Astrocyte (in vitro differentiated cells and primary cell): ENCODE measurements at regions not wholly inside any gene's neighbourhood (a gene's known extent, or its start where the extent isn't known, plus 50 kb on each side); places are given as distances from the start of the nearest gene placed in this dataset.

Source experiments
- DNase-seq: peaks from one replicate; pipeline ENCODE4 v3.0.0-alpha.2; 2010; ENCODE audit warnings: low read depth
- FAIRE-seq: peaks from 2 replicates; lab custom pipeline; 2011; peaks lifted over from hg19 to GRCh38; lab: Jason Lieb, UNC
- H2AFZ ChIP-seq: 2 replicates; pipeline ENCODE4 v1.6.0; 2012; ENCODE audit warnings: low read depth, low read length, inconsistent platforms
- H3K27ac ChIP-seq: 2 replicates; pipeline ENCODE4 v1.5.1; 2011; ENCODE audit warnings: low read depth, low read length, inconsistent platforms
- H3K27me3 ChIP-seq: 2 replicates; pipeline ENCODE4 v1.6.0; 2011; ENCODE audit warnings: low read length, inconsistent platforms; ENCODE audit not compliant: insufficient read depth
- H3K36me3 ChIP-seq: 2 replicates; pipeline ENCODE4 v1.5.1; 2011; ENCODE audit warnings: low read length, inconsistent platforms; ENCODE audit not compliant: insufficient read depth
- H3K4me1 ChIP-seq: 2 replicates; pipeline ENCODE4 v1.5.1; 2011; ENCODE audit warnings: low read length, inconsistent platforms; ENCODE audit not compliant: insufficient read depth
- H3K4me2 ChIP-seq: 2 replicates; pipeline ENCODE4 v1.6.0; 2012; ENCODE audit warnings: low read length, inconsistent platforms
- H3K4me3 ChIP-seq: 2 replicates; pipeline ENCODE4 v1.5.1; 2011; ENCODE audit warnings: low read depth, mild to moderate bottlenecking, low read length, inconsistent platforms; ENCODE audit not compliant: insufficient read depth
- H3K79me2 ChIP-seq: 2 replicates; pipeline ENCODE4 v1.6.0; 2012; ENCODE audit warnings: mild to moderate bottlenecking, low read length, inconsistent platforms; ENCODE audit not compliant: insufficient read depth
- H3K9ac ChIP-seq: 2 replicates; pipeline ENCODE4 v1.6.0; 2012; ENCODE audit warnings: mild to moderate bottlenecking, low read length, inconsistent platforms
- H3K9me3 ChIP-seq: 2 replicates; pipeline ENCODE4 v1.5.1; 2012; ENCODE audit warnings: low read depth, mild to moderate bottlenecking, low read length, inconsistent platforms; ENCODE audit not compliant: insufficient read depth
- H4K20me1 ChIP-seq: 2 replicates; pipeline ENCODE4 v1.6.0; 2012; ENCODE audit warnings: low read length, inconsistent platforms; ENCODE audit not compliant: insufficient read depth
- H3K27ac Mint-ChIP-seq: one replicate; pipeline ENCODE4 v1.8.0; 2021; ENCODE audit warnings: mild to moderate bottlenecking, mixed read lengths; ENCODE audit not compliant: unreplicated experiment
- H3K27me3 Mint-ChIP-seq: one replicate; pipeline ENCODE4 v1.8.0; 2021; ENCODE audit warnings: low read depth, mixed read lengths; ENCODE audit not compliant: unreplicated experiment
- H3K36me3 Mint-ChIP-seq: one replicate; pipeline ENCODE4 v1.8.0; 2021; ENCODE audit warnings: low read depth, mixed read lengths; ENCODE audit not compliant: unreplicated experiment
- H3K4me1 Mint-ChIP-seq: one replicate; pipeline ENCODE4 v1.8.0; 2021; ENCODE audit warnings: low read depth, mixed read lengths; ENCODE audit not compliant: unreplicated experiment
- H3K4me3 Mint-ChIP-seq: one replicate; pipeline ENCODE4 v1.8.0; 2021; ENCODE audit warnings: mild to moderate bottlenecking, moderate library complexity, mixed read lengths; ENCODE audit not compliant: unreplicated experiment
- H3K9me3 Mint-ChIP-seq: one replicate; pipeline ENCODE4 v1.8.0; 2021; ENCODE audit warnings: mild to moderate bottlenecking, mixed read lengths; ENCODE audit not compliant: unreplicated experiment
- CTCF ChIP-seq: IDR thresholded peaks from 2 replicates; pipeline ENCODE4 v1.5.1; 2011; ENCODE audit warnings: low read depth, mild to moderate bottlenecking, inconsistent platforms, low read length, moderate library complexity; ENCODE audit not compliant: insufficient read depth
- EZH2 ChIP-seq: IDR thresholded peaks from 2 replicates; pipeline ENCODE4 v1.6.1; 2012; ENCODE audit warnings: mild to moderate bottlenecking, low read length, inconsistent platforms; ENCODE audit not compliant: insufficient read depth

GRCh38 chrX:79444694-79445210 lies 77.6 kb upstream of the ITM2A start:
- Histone ChIP-seq H3K27ac (no peak overlapping the region), H3K9me3 (no peaks in the 10 kb centered on the region), H3K4me3 (no peak overlapping the region), H3K79me2 (no peaks in the 10 kb centered on the region), H3K36me3 (no peaks in the 10 kb centered on the region), H3K27me3 (no peaks in the 10 kb centered on the region), H4K20me1 (no peaks in the 10 kb centered on the region), H3K4me2 (no peak overlapping the region), H3K9ac (no peak overlapping the region), H2AFZ (no peak overlapping the region), H3K4me1 (no peaks in the 10 kb centered on the region)
- Mint-ChIP-seq H3K9me3 (no peaks in the 10 kb centered on the region), H3K36me3 (no peaks in the 10 kb centered on the region), H3K27ac (no peak overlapping the region), H3K4me1 (no peaks in the 10 kb centered on the region), H3K27me3 (no peaks in the 10 kb centered on the region), H3K4me3 (no peak overlapping the region)
- DNase-seq (no peak), FAIRE-seq (no peak)
- TF ChIP-seq EZH2 (no peak), CTCF (no peak)

DNA sequence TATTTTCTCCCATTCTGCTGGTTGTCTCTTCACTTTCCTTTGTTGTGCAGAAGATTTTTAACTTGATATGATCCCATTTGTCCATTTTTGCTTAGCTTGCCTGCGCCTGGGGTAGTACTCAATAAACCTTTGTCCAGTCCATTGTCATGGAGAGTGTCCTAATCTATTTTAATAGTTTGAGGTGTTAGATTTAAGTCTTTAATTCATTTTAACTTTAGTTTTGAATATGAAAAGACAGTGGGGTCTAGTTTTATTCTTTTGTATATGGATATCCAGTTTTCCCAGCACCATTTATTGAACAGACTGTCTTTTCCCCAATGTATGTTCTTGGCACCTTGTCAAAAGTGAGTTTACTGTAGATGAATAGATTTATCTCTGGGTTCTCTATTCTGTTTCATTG lies 76.0 kb upstream of the ITM2A start:
- no peak overlapping the region for H2AFZ ChIP-seq
- H3K4me2 ChIP-seq: no peak overlapping the region
- Mint-ChIP-seq H3K4me1 (no peaks in the 10 kb centered on the region), H3K4me3 (no peak overlapping the region), H3K27ac (no peak overlapping the region), H3K9me3 (no peaks in the 10 kb centered on the region), H3K27me3 (no peaks in the 10 kb centered on the region), H3K36me3 (no peaks in the 10 kb centered on the region)
- no peaks in the 10 kb centered on the region for H3K9me3 ChIP-seq
- H3K27ac ChIP-seq: no peak overlapping the region
- TF ChIP-seq CTCF (no peak), EZH2 (no peak)
- H3K79me2 ChIP-seq: no peaks in the 10 kb centered on the region
- FAIRE-seq (peak; percentile 39), DNase-seq (no peak)
- no peaks in the 10 kb centered on the region for H3K27me3 ChIP-seq
- no peaks in the 10 kb centered on the region for H4K20me1 ChIP-seq
- no peaks in the 10 kb centered on the region for H3K4me1 ChIP-seq
- no peaks in the 10 kb centered on the region for H3K36me3 ChIP-seq
- H3K4me3 ChIP-seq: no peak overlapping the region
- H3K9ac ChIP-seq: no peak overlapping the region

- H3K36me3 ChIP-seq: no peaks in the 10 kb centered on the region
- H3K79me2 ChIP-seq: no peaks in the 10 kb centered on the region
- no peak overlapping the region for H3K4me3 ChIP-seq
- DNase-seq (no peak), FAIRE-seq (peak; percentile 47)
- H3K4me1 Mint-ChIP-seq: no peaks in the 10 kb centered on the region
- H3K27me3 Mint-ChIP-seq: no peaks in the 10 kb centered on the region
- H3K9ac ChIP-seq: no peak overlapping the region
- no peak overlapping the region for H3K27ac ChIP-seq
- TF ChIP-seq EZH2: no peak
- TF ChIP-seq CTCF: no peak
- no peaks in the 10 kb centered on the region for H3K27me3 ChIP-seq
- H3K4me3 Mint-ChIP-seq: no peak overlapping the region
- H3K36me3 Mint-ChIP-seq: no peaks in the 10 kb centered on the region
- H2AFZ ChIP-seq: no peak overlapping the region
- no peaks in the 10 kb centered on the region for H3K4me1 ChIP-seq
- H3K4me2 ChIP-seq: no peak overlapping the region
- no peaks in the 10 kb centered on the region for H4K20me1 ChIP-seq
- no peaks in the 10 kb centered on the region for H3K9me3 ChIP-seq
- no peak overlapping the region for H3K27ac Mint-ChIP-seq
- peaks cover 2% of the 10 kb centered on the region for H3K9me3 Mint-ChIP-seq
Measured at GRCh38 chrX:79440336-79440735, 73.2 kb upstream of the ITM2A start.
